ENCODE measurements at regions not wholly inside any gene's neighbourhood (a gene's known extent, or its start where the extent isn't known, plus 50 kb on each side); places are given as distances from the start of the nearest gene placed in this dataset.

DNA sequence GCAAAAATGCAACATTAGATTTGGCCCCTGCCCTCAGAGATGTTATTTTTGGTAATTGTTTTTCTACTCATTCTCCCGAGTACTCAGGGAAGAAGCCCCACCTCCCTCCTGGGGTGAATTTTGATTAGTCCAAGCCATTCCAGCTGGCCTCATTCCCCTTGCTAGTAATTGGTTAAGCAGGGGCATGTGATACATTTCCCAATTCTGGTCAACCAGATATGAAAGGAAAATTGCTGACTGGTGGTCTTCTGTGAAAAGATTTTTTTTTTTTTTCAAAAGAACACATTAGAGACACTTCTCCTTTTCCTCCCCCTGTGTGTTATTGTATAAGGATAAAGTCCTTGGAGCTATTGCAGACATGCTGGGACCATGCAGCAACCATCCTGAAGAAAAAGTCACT lies 71.1 kb upstream of the AKT3 start:
- H3K4me1 ChIP-seq, result peaks cover 0 to 34% (median 18%) of the 10 kb centered on the region in 9 donors
- 13 to 21% methylated on average over 1 of the region's 1 CpG for WGBS, 2 donors
- intact Hi-C loops (cut with DNase I), result no loop called here
- DNase-seq (no peak), ATAC-seq (no peak)
- TF ChIP-seq, protein P1, sequence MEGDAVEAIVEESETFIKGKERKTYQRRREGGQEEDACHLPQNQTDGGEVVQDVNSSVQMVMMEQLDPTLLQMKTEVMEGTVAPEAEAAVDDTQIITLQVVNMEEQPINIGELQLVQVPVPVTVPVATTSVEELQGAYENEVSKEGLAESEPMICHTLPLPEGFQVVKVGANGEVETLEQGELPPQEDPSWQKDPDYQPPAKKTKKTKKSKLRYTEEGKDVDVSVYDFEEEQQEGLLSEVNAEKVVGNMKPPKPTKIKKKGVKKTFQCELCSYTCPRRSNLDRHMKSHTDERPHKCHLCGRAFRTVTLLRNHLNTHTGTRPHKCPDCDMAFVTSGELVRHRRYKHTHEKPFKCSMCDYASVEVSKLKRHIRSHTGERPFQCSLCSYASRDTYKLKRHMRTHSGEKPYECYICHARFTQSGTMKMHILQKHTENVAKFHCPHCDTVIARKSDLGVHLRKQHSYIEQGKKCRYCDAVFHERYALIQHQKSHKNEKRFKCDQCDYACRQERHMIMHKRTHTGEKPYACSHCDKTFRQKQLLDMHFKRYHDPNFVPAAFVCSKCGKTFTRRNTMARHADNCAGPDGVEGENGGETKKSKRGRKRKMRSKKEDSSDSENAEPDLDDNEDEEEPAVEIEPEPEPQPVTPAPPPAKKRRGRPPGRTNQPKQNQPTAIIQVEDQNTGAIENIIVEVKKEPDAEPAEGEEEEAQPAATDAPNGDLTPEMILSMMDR (IDR thresholded peaks at IDR 0.05), result no peak
- H3K27ac ChIP-seq, result no peak overlapping the region
- no peak overlapping the region for H3K4me3 ChIP-seq
- peaks cover 0 to 33% (median 19%) of the 10 kb centered on the region in 7 donors for H3K27me3 ChIP-seq
- no peaks in the 10 kb centered on the region for H3K9me3 ChIP-seq
- no peaks in the 10 kb centered on the region for H3K36me3 ChIP-seq

DNA sequence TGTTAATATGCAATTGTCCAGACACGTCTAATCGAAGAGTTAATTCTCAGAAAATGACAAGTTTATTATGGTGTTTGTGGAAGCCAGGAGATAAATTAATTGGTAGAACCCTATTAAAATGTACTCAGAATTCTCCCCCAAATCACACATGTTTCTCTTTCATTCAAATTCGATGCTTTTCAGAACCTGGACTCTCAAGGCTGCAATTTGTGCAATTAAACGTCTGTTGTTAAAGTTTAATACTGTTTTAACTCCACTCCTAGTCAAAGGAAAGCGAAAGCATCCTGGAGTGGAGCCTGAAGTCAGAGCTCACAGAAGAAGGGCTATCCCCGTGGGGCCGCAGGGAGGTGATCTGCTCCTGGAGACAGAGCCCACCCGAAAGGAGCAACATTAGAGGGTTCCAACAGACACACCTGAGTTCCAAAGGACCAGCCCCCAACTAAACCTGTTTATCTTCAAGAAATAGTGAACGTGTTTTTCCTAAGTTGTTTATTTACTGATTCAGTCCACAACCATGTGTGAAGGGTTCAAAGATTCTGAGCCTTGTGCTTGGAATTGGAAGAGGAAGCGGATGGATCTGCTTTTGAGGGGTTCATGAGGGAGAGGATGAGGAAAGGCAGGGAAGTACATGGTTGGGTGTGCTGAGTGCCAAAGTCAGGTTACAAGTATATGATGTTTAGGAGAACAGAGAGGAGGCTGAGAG lies 68.0 kb upstream of the AKT3 start:
- intact Hi-C loops (cut with DNase I), result no loop called here
- peak overlapping the region; percentile 22 to 67 (median 53) for H3K4me3 ChIP-seq
- H3K9me3 ChIP-seq, result no peaks in the 10 kb centered on the region
- WGBS, 2 donors, result 21 to 30% methylated on average over 10 of the region's 10 CpGs
- DNase-seq, result peak in 1 of 2 donors; percentile 17
- TF ChIP-seq, protein P1 (IDR thresholded peaks at IDR 0.05), result no peak
- H3K27me3 ChIP-seq, result peaks cover 0 to 48% (median 30%) of the 10 kb centered on the region in 7 donors
- H3K36me3 ChIP-seq, result no peaks in the 10 kb centered on the region
- H3K27ac ChIP-seq, result peak overlapping the region in 6 of 10 donors; percentile 5 to 54 (median 27)
- H3K4me1 ChIP-seq, result peaks cover 0 to 16% (median 9%) of the 10 kb centered on the region in 9 donors
- ATAC-seq, result peak in 6 of 8 donors; percentile 62 to 86 (median 71)

DNA sequence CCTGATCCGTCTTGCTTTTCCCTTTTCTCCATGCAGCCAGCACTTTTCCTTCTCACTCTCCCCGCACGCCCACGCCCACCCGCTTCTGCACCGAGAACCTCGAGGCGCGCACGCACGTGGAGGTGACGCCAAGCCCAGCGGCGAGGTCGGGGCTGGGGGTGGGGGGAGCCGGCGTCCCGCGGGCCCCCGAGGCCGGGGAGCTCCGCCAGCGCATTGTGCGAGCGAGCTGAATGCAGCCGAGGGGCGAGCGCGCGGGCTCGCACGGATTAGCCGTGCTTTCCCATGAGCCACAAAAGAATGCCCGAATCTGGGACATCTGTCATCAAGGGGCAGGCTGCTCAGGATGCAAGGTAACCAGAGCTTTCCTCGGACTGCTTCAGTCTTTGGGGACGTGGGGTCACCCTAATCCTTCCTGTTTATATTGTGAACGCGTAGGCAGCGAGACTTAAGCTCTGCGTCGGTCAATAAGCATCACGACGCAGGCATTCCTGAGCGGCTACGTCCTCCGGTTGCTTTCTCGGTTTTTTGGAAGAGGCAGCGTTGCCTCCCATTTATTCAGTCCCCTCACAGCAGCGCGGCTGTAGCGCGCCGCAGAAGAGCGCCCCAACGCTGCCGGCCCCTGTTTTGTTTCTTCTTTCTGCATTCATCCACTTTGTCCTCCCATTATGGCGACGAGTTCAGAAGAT lies 67.3 kb upstream of the AKT3 start:
- Histone ChIP-seq H3K4me1 (peaks cover 0 to 16% (median 9%) of the 10 kb centered on the region in 9 donors), H3K4me3 (peak overlapping the region; percentile 22 to 67 (median 53)), H3K27ac (peak overlapping the region in 6 of 10 donors; percentile 5 to 39 (median 15)), H3K9me3 (no peaks in the 10 kb centered on the region), H3K36me3 (no peaks in the 10 kb centered on the region), H3K27me3 (peaks cover 0 to 48% (median 30%) of the 10 kb centered on the region in 7 donors)
- DNase-seq, result peak; percentile 9 to 17
- ATAC-seq, result peak; percentile 59 to 91 (median 84)
- WGBS, 2 donors, result 1% methylated on average over 57 to 58 of the region's 58 CpGs
- intact Hi-C loops (cut with DNase I), result no loop called here
- TF ChIP-seq, protein P1 (IDR thresholded peaks at IDR 0.05), result peak in 3 of 9 donors; percentile 5 to 34 (median 18)

DNA sequence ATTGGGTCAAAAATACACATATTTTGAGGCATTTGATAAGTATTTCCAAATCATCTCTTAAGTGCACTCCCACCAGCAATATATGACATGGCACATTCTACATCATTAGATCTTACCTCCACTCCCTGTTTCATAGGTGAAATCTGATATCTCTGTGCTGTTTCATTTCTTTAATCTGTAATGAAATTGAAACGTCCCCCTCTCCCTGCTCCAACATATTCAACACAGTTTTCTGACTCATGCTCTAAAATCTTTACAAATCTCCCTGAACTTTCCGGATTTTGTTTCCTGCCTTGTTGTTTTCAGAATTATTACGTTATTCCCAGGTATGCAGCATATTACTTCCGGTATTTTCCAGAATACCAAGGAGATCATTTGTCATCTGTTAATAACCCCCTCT lies 66.1 kb upstream of the AKT3 start:
- WGBS, 2 donors, result 51 to 67% methylated on average over 4 of the region's 4 CpGs
- Histone ChIP-seq H3K4me3 (no peak overlapping the region), H3K4me1 (peaks cover 0 to 16% (median 9%) of the 10 kb centered on the region in 9 donors), H3K9me3 (no peaks in the 10 kb centered on the region), H3K36me3 (no peaks in the 10 kb centered on the region), H3K27me3 (peaks cover 0 to 48% (median 30%) of the 10 kb centered on the region in 7 donors), H3K27ac (no peak overlapping the region)
- TF ChIP-seq, protein P1 (IDR thresholded peaks at IDR 0.05), result no peak
- intact Hi-C loops (cut with DNase I), result no loop called here
- ATAC-seq, result no peak
- no peak for DNase-seq

All from heart right ventricle (tissue), 16 donors.